ENCODE measurements at regions not wholly inside any gene's neighbourhood (a gene's known extent, or its start where the extent isn't known, plus 50 kb on each side); places are given as distances from the start of the nearest gene placed in this dataset.

GRCh38 chr21:35291973-35292627 is 243.0 kb upstream of the RUNX1 start:
- no peak overlapping the region for H4K91ac ChIP-seq (ENCODE audit: insufficient read length, low read depth, low read length)
- H4K20me1 ChIP-seq (ENCODE audit: control insufficient read depth, insufficient read depth, insufficient read length) = no peaks in the 10 kb centered on the region
- peaks cover 2% of the 10 kb centered on the region; the same call in 1 of the 2 replicates for H3K27me3 Mint-ChIP-seq (ENCODE audit: low read depth)
- no peaks in the 10 kb centered on the region for H3K79me1 ChIP-seq (ENCODE audit: insufficient read depth, low read depth, low read length, poor library complexity, severe bottlenecking)
- WGBS (ENCODE audit: extremely low coverage, insufficient read length, low lambda C conversion rate) = no CpG with 5 or more reads among the region's 3 CpGs
- no peak overlapping the region for H3K56ac ChIP-seq (ENCODE audit: insufficient read length, low read depth, low read length)
- H2BK5ac ChIP-seq (ENCODE audit: insufficient read length, low read length) = no peak overlapping the region
- no peak overlapping the region for H4K8ac ChIP-seq (replicated peaks; ENCODE audit: insufficient read length, low read depth, low read length)
- H3K36me3 Mint-ChIP-seq (ENCODE audit: insufficient read depth in 1 of 3, low read depth in 3 of 3) = peaks cover 2 to 17% (median 5%) of the 10 kb centered on the region in 3 experiments; a peak in 4 of 7 replicates
- no peak overlapping the region for H3K23ac ChIP-seq (ENCODE audit: insufficient read length, low read depth, low read length)
- no peak for DNase-seq
- H3T11ph ChIP-seq (ENCODE audit: low read length) = no peak overlapping the region
- H2AK5ac ChIP-seq (ENCODE audit: insufficient read length, low read length) = no peak overlapping the region
- H2BK120ac ChIP-seq (ENCODE audit: low read depth, low read length, poor library complexity, severe bottlenecking) = no peak overlapping the region
- H2BK12ac ChIP-seq (ENCODE audit: insufficient read length, low read depth, low read length) = no peak overlapping the region
- H2BK15ac ChIP-seq (ENCODE audit: low read depth, low read length) = no peak overlapping the region
- H3K9me3 ChIP-seq (ENCODE audit: control insufficient read depth, low read depth, low read length) = no peaks in the 10 kb centered on the region
- H2AFZ ChIP-seq (ENCODE audit: low read length) = no peak overlapping the region
- H2BK20ac ChIP-seq (ENCODE audit: low read depth, low read length, poor library complexity, severe bottlenecking) = no peak overlapping the region
- H3K9ac ChIP-seq (ENCODE audit: extremely low read depth, insufficient read length, low read length) = no peak overlapping the region
- no peak overlapping the region for H4K5ac ChIP-seq (ENCODE audit: insufficient read length, low read depth, low read length)
- no peaks in the 10 kb centered on the region for H3K23me2 ChIP-seq (ENCODE audit: insufficient read length, low read depth, low read length, poor library complexity, severe bottlenecking)
- no peak overlapping the region for H3K27ac Mint-ChIP-seq
- H3K79me2 ChIP-seq (ENCODE audit: insufficient read depth, low read length) = no peaks in the 10 kb centered on the region
- peaks cover 16% of the 10 kb centered on the region in 2 experiments for H3K9me3 Mint-ChIP-seq
- no peak overlapping the region for H3K27ac ChIP-seq (ENCODE audit: insufficient read length, low read depth, low read length)
- no peak overlapping the region for H3K4me3 Mint-ChIP-seq
- H3K4me2 ChIP-seq (ENCODE audit: insufficient read depth, insufficient read length, low read length) = no peak overlapping the region
- H3K4me1 ChIP-seq (ENCODE audit: insufficient read depth, low read length) = peaks cover 8% of the 10 kb centered on the region; the same call in 1 of the 2 replicates
- H3K4me1 Mint-ChIP-seq = peaks cover 20 to 24% of the 10 kb centered on the region in 2 experiments
- no peak overlapping the region for H3K18ac ChIP-seq (ENCODE audit: insufficient read length, low read depth, low read length)
- no peak overlapping the region for H3K14ac ChIP-seq (ENCODE audit: insufficient read depth, low read length)
- H3K27me3 ChIP-seq (ENCODE audit: insufficient read depth, low read length) = no peaks in the 10 kb centered on the region
- no peak overlapping the region for H3K4ac ChIP-seq (ENCODE audit: low read depth, low read length)
- no peak for TF ChIP-seq CTCF (conservative IDR thresholded peaks at IDR 0.05)

Measured in H9 (cell line).